HEK293 (cell line): ENCODE measurements at regions not wholly inside any gene's neighbourhood (a gene's known extent, or its start where the extent isn't known, plus 50 kb on each side); places are given as distances from the start of the nearest gene placed in this dataset.

Source experiments
- ATF2 ChIP-seq: fragments of 450-650 bp; formaldehyde crosslinking; IDR thresholded peaks from 2 replicates; pipeline ENCODE4 v1.5.1; 2016; ENCODE audit warnings: missing biosample characterization, missing genetic modification characterization, low read depth
- CTCF ChIP-seq: fragments of 450-650 bp; formaldehyde crosslinking; IDR thresholded peaks from 2 replicates; pipeline ENCODE4 v1.5.1; 2016; ENCODE audit warnings: missing biosample characterization, missing genetic modification characterization
- FEZF1 ChIP-seq: fragments of 450-650 bp; formaldehyde crosslinking; IDR thresholded peaks from 2 replicates; pipeline ENCODE4 v1.5.1; 2016; ENCODE audit warnings: missing biosample characterization, missing genetic modification characterization
- MZF1 ChIP-seq: fragments of 450-650 bp; formaldehyde crosslinking; IDR thresholded peaks from 2 replicates; pipeline ENCODE4 v1.5.1; 2017; ENCODE audit warnings: missing biosample characterization, missing genetic modification characterization, borderline replicate concordance
- YY1 ChIP-seq: fragments of 450-650 bp; formaldehyde crosslinking; IDR thresholded peaks from 2 replicates; pipeline ENCODE4 v1.5.1; 2018; ENCODE audit warnings: missing biosample characterization, missing genetic modification characterization
- ZBTB6 ChIP-seq: fragments of 450-650 bp; formaldehyde crosslinking; IDR thresholded peaks from 2 replicates; pipeline ENCODE4 v1.5.1; 2017; ENCODE audit warnings: missing biosample characterization, missing genetic modification characterization
- ZNF16 ChIP-seq: fragments of 450-650 bp; formaldehyde crosslinking; IDR thresholded peaks from 2 replicates; pipeline ENCODE4 v1.5.1; 2016; ENCODE audit warnings: low read depth, missing biosample characterization, missing genetic modification characterization
- ZNF639 ChIP-seq: fragments of 450-650 bp; formaldehyde crosslinking; IDR thresholded peaks from 2 replicates; pipeline ENCODE4 v1.5.1; 2016; ENCODE audit warnings: missing biosample characterization, missing genetic modification characterization
- TF ChIP-seq, protein P1 (sequence below): fragments of 450-650 bp; formaldehyde crosslinking; IDR thresholded peaks from 2 replicates; pipeline ENCODE4 v1.5.1; 2016; ENCODE audit warnings: missing biosample characterization, missing genetic modification characterization, low read depth
- TF ChIP-seq, protein P2 (sequence below): fragments of 450-650 bp; formaldehyde crosslinking; IDR thresholded peaks from 2 replicates; pipeline ENCODE4 v1.5.1; 2016; ENCODE audit warnings: missing biosample characterization, missing genetic modification characterization

- TF ChIP-seq, protein P1, sequence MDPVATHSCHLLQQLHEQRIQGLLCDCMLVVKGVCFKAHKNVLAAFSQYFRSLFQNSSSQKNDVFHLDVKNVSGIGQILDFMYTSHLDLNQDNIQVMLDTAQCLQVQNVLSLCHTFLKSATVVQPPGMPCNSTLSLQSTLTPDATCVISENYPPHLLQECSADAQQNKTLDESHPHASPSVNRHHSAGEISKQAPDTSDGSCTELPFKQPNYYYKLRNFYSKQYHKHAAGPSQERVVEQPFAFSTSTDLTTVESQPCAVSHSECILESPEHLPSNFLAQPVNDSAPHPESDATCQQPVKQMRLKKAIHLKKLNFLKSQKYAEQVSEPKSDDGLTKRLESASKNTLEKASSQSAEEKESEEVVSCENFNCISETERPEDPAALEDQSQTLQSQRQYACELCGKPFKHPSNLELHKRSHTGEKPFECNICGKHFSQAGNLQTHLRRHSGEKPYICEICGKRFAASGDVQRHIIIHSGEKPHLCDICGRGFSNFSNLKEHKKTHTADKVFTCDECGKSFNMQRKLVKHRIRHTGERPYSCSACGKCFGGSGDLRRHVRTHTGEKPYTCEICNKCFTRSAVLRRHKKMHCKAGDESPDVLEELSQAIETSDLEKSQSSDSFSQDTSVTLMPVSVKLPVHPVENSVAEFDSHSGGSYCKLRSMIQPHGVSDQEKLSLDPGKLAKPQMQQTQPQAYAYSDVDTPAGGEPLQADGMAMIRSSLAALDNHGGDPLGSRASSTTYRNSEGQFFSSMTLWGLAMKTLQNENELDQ (tag by site-specific recombination), result no peak
- TF ChIP-seq ATF2 (tag by site-specific recombination), result no peak
- TF ChIP-seq ZNF16, result no peak
- no peak for TF ChIP-seq FEZF1
- no peak for TF ChIP-seq CTCF (tag by site-specific recombination)
- no peak for TF ChIP-seq MZF1 (tag by site-specific recombination)
- TF ChIP-seq ZNF639 (tag by site-specific recombination), result no peak
- no peak for TF ChIP-seq ZBTB6 (tag by site-specific recombination)
- TF ChIP-seq YY1 (tag by site-specific recombination), result no peak
- TF ChIP-seq, protein P2, sequence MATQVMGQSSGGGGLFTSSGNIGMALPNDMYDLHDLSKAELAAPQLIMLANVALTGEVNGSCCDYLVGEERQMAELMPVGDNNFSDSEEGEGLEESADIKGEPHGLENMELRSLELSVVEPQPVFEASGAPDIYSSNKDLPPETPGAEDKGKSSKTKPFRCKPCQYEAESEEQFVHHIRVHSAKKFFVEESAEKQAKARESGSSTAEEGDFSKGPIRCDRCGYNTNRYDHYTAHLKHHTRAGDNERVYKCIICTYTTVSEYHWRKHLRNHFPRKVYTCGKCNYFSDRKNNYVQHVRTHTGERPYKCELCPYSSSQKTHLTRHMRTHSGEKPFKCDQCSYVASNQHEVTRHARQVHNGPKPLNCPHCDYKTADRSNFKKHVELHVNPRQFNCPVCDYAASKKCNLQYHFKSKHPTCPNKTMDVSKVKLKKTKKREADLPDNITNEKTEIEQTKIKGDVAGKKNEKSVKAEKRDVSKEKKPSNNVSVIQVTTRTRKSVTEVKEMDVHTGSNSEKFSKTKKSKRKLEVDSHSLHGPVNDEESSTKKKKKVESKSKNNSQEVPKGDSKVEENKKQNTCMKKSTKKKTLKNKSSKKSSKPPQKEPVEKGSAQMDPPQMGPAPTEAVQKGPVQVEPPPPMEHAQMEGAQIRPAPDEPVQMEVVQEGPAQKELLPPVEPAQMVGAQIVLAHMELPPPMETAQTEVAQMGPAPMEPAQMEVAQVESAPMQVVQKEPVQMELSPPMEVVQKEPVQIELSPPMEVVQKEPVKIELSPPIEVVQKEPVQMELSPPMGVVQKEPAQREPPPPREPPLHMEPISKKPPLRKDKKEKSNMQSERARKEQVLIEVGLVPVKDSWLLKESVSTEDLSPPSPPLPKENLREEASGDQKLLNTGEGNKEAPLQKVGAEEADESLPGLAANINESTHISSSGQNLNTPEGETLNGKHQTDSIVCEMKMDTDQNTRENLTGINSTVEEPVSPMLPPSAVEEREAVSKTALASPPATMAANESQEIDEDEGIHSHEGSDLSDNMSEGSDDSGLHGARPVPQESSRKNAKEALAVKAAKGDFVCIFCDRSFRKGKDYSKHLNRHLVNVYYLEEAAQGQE (tag by site-specific recombination), result no peak
Measured at GRCh38 chr4:179569549-179569948, 2127.3 kb upstream of the AGA start.
